ENCODE measurements at regions not wholly inside any gene's neighbourhood (a gene's known extent, or its start where the extent isn't known, plus 50 kb on each side); places are given as distances from the start of the nearest gene placed in this dataset.

- no peak overlapping the region for H3K4me3 ChIP-seq (ENCODE audit: low read depth in 2 of 2, low read length in 1 of 2)
- no peaks in the 10 kb centered on the region for H3F3A ChIP-seq (replicated peaks; ENCODE audit: insufficient read depth)
- H3K4me1 ChIP-seq (ENCODE audit: control insufficient read depth in 1 of 2, insufficient read depth in 2 of 2, low read depth in 1 of 2, low read length in 1 of 2): no peaks in the 10 kb centered on the region
- H3K79me2 ChIP-seq (ENCODE audit: insufficient read depth): no peaks in the 10 kb centered on the region
- no peak overlapping the region for H3K4me2 ChIP-seq
- H3K27me3 ChIP-seq (ENCODE audit: insufficient read depth): no peaks in the 10 kb centered on the region
- H3K36me3 ChIP-seq (replicated peaks in 1 of 2; ENCODE audit: control insufficient read depth in 1 of 2, insufficient read depth in 2 of 2, low read length in 1 of 2): no peaks in the 10 kb centered on the region
- H3K9me3 ChIP-seq: no peaks in the 10 kb centered on the region
- TF ChIP-seq FOXJ3 (CRISPR knock-in tag; IDR thresholded peaks at IDR 0.05) (no peak), PBX3 (IDR thresholded peaks at IDR 0.05) (no peak), CTCF (IDR thresholded peaks at IDR 0.05) (no peak), NRF1 (IDR thresholded peaks at IDR 0.05; ENCODE audit: low read depth, low read length) (no peak), IRF3 (IDR thresholded peaks at IDR 0.05; ENCODE audit: low read depth, low read length) (no peak), TAF1 (IDR thresholded peaks at IDR 0.05; ENCODE audit: borderline replicate concordance, low read depth, low read length) (no peak), RAD21 (IDR thresholded peaks at IDR 0.05; ENCODE audit: low read length) (no peak), JUND (IDR thresholded peaks at IDR 0.05) (no peak), ELF1 (IDR thresholded peaks at IDR 0.05) (no peak), POLR2AphosphoS5 (IDR thresholded peaks at IDR 0.05; ENCODE audit: low read depth, low read length) (no peak), GABPA (IDR thresholded peaks at IDR 0.05; ENCODE audit: low read depth) (no peak), MXI1 (IDR thresholded peaks at IDR 0.05; ENCODE audit: low read depth, low read length) (no peak), RFX5 (IDR thresholded peaks at IDR 0.05; ENCODE audit: low read length) (no peak), EZH2phosphoT487 (IDR thresholded peaks at IDR 0.05; ENCODE audit: borderline replicate concordance, low read depth) (no peak), FOXM1 (IDR thresholded peaks at IDR 0.05; ENCODE audit: low read depth) (no peak), USF2 (IDR thresholded peaks at IDR 0.05; ENCODE audit: borderline replicate concordance, low read depth, low read length) (no peak)
- WGBS (ENCODE audit: low lambda C conversion rate): 25% methylated on average over 1 of the region's 1 CpG
- no peaks in the 10 kb centered on the region for H4K20me1 ChIP-seq (ENCODE audit: insufficient read depth)
- no peak for DNase-seq
- H2AFZ ChIP-seq (ENCODE audit: low read depth): no peak overlapping the region
- H3K27ac ChIP-seq (ENCODE audit: low read depth in 2 of 2, low read length in 1 of 2): no peak overlapping the region
- ChIA-PET POLR2A (no interaction called here), CTCF (no interaction called here)
- H3K9ac ChIP-seq: no peak overlapping the region
- no peaks in the 10 kb centered on the region for H3K9me2 ChIP-seq
Observed at GRCh38 chrX:27882695-27883094, 74.9 kb downstream of the MAGEB10 start.
